ENCODE measurements at regions not wholly inside any gene's neighbourhood (a gene's known extent, or its start where the extent isn't known, plus 50 kb on each side); places are given as distances from the start of the nearest gene placed in this dataset.

GRCh38 chr20:57768519-57768918, 58.7 kb upstream of the PMEPA1 start:
- TF ChIP-seq ZFX (IDR thresholded peaks at IDR 0.05) = no peak
- no peak for TF ChIP-seq CTCF (conservative IDR thresholded peaks at IDR 0.05)
